ENCODE measurements at regions not wholly inside any gene's neighbourhood (a gene's known extent, or its start where the extent isn't known, plus 50 kb on each side); places are given as distances from the start of the nearest gene placed in this dataset.

DNA sequence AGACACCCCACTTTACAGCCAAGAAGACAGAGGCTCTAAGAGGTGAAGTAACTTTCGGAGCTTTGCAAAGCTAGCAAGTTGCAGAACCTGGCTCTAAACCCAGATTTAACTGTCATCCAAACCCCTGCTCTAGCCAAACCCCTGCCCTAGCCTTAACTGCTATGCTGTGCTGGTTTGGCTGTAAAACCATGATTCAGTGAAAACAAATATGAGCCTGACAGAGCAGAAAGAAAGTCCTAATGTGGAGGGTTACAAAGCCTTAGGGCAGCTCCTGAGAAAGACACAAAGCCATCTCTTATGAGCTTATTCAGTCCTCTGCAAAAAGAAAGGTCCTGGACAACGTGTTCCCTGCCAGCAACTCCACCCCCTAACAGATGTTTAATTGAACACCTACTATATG is 172.8 kb downstream of the KATNAL1 start:
- Histone ChIP-seq H3K27me3 (ENCODE audit: control insufficient read depth in 2 of 2, insufficient read depth in 2 of 2, low read length in 2 of 2) (no peaks in the 10 kb centered on the region), H3K9me3 (replicated peaks; ENCODE audit: control insufficient read depth, insufficient read depth, low read length) (no peaks in the 10 kb centered on the region), H3K36me3 (ENCODE audit: control insufficient read depth in 2 of 2, extremely low read depth in 1 of 2, insufficient read depth in 2 of 2, low read length in 2 of 2) (no peaks in the 10 kb centered on the region), H2AFZ (ENCODE audit: low read depth, low read length) (no peak overlapping the region), H4K20me1 (replicated peaks; ENCODE audit: control insufficient read depth, extremely low read depth, insufficient read depth, low read length) (no peaks in the 10 kb centered on the region), H3K4me1 (ENCODE audit: control insufficient read depth, extremely low read depth, insufficient read depth, low read length) (peaks cover 9% of the 10 kb centered on the region), H3K9me1 (replicated peaks; ENCODE audit: control insufficient read depth, extremely low read depth, insufficient read depth, low read length) (no peaks in the 10 kb centered on the region), H3K4me2 (ENCODE audit: insufficient read depth, low read length) (no peak overlapping the region), H3K4me3 (replicated peaks in 1 of 3; ENCODE audit: insufficient read depth in 1 of 3, low read depth in 1 of 3, low read length in 3 of 3) (no peak overlapping the region), H3K9ac (replicated peaks; ENCODE audit: extremely low read depth, insufficient read depth, low read length) (no peak overlapping the region), H3K27ac (ENCODE audit: insufficient read depth, low read depth, low read length) (no peak overlapping the region), H3K79me2 (ENCODE audit: control insufficient read depth, insufficient read depth, low read length) (no peaks in the 10 kb centered on the region)
- no peak for TF ChIP-seq FOS (IDR thresholded peaks at IDR 0.05; ENCODE audit: borderline replicate concordance, insufficient read depth, low read length)
- no peak for TF ChIP-seq POLR2AphosphoS5 (IDR thresholded peaks at IDR 0.05; ENCODE audit: insufficient read depth, low read depth, low read length)
- no peak for TF ChIP-seq MYC (IDR thresholded peaks at IDR 0.05; ENCODE audit: low read depth, low read length)
- no peak for TF ChIP-seq POLR2A (IDR thresholded peaks at IDR 0.05; ENCODE audit: low read depth, low read length)
- no peak for TF ChIP-seq JUN (IDR thresholded peaks at IDR 0.05; ENCODE audit: borderline replicate concordance, insufficient read depth, insufficient read length, low read depth)
- TF ChIP-seq, protein P1, sequence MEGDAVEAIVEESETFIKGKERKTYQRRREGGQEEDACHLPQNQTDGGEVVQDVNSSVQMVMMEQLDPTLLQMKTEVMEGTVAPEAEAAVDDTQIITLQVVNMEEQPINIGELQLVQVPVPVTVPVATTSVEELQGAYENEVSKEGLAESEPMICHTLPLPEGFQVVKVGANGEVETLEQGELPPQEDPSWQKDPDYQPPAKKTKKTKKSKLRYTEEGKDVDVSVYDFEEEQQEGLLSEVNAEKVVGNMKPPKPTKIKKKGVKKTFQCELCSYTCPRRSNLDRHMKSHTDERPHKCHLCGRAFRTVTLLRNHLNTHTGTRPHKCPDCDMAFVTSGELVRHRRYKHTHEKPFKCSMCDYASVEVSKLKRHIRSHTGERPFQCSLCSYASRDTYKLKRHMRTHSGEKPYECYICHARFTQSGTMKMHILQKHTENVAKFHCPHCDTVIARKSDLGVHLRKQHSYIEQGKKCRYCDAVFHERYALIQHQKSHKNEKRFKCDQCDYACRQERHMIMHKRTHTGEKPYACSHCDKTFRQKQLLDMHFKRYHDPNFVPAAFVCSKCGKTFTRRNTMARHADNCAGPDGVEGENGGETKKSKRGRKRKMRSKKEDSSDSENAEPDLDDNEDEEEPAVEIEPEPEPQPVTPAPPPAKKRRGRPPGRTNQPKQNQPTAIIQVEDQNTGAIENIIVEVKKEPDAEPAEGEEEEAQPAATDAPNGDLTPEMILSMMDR (IDR thresholded peaks at IDR 0.05; ENCODE audit: extremely low read depth in 1 of 2, insufficient read depth in 1 of 2, low read depth in 1 of 2, low read length in 2 of 2) = no peak
- TF ChIP-seq, protein P2, sequence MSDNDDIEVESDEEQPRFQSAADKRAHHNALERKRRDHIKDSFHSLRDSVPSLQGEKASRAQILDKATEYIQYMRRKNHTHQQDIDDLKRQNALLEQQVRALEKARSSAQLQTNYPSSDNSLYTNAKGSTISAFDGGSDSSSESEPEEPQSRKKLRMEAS (IDR thresholded peaks at IDR 0.05; ENCODE audit: insufficient read depth, insufficient read length) = no peak
- no peak for TF ChIP-seq EZH2 (IDR thresholded peaks at IDR 0.05; ENCODE audit: borderline replicate concordance, low read depth, low read length, severe bottlenecking)
- TF ChIP-seq GATA2 (IDR thresholded peaks at IDR 0.05; ENCODE audit: insufficient read depth, insufficient read length, low read depth, low read length) = no peak
- POLR2A ChIA-PET = no interaction called here
- no TSS peak for BruUV-seq (replicated peaks)
- dilution Hi-C loops (cut with MboI; ENCODE audit: extremely low pct_ligation_motif_present, low sequenced_read_pairs) (loop anchor here (25.0 kb wide), 1 partner anchor 203 kb away; no protein-coding TSS in a partner anchor), intact Hi-C loops (cut with micrococcal nuclease) (loop anchor here (5.0 to 10.0 kb wide), 2 partner anchors 170 to 313 kb away; partner anchors contain the start of gene KATNAL1)
- FAIRE-seq (no peak), DNase-seq (ENCODE audit: low read depth, low spot score) (no peak)
- CTCF ChIA-PET = interaction anchor here (0.9 to 6.6 kb wide), 5 partner anchors 8 to 910 kb away, joined by 3 to 76 read pairs (median 3); no protein-coding TSS in a partner anchor
